GM12875 (cell line): ENCODE measurements at regions not wholly inside any gene's neighbourhood (a gene's known extent, or its start where the extent isn't known, plus 50 kb on each side); places are given as distances from the start of the nearest gene placed in this dataset.

Source experiments
- H3K4me3 ChIP-seq: one replicate; pipeline ENCODE4 v1.5.1; 2011; ENCODE audit warnings: low read depth, low read length, control low read depth
- CTCF ChIP-seq: IDR thresholded peaks from 2 replicates; pipeline ENCODE4 v1.5.1; 2011; ENCODE audit warnings: low read depth, mild to moderate bottlenecking, control low read depth, inconsistent platforms, low read length, moderate library complexity, borderline replicate concordance; ENCODE audit not compliant: insufficient read depth

GRCh38 chr7:17490825-17491224 is 192.4 kb downstream of the AHR start:
- no peak for TF ChIP-seq CTCF
- H3K4me3 ChIP-seq: no peak overlapping the region

GRCh38 chr7:17492437-17492836 is 194.0 kb downstream of the AHR start:
- H3K4me3 ChIP-seq: no peak overlapping the region
- no peak for TF ChIP-seq CTCF

- no peak overlapping the region for H3K4me3 ChIP-seq
- no peak for TF ChIP-seq CTCF
These were observed 195.0 kb downstream of the AHR start for GRCh38 chr7:17493446-17493845.

- no peak overlapping the region for H3K4me3 ChIP-seq
- TF ChIP-seq CTCF: no peak
These were observed 197.4 kb downstream of the AHR start for GRCh38 chr7:17495655-17496394.

- H3K4me3 ChIP-seq: no peak overlapping the region
- TF ChIP-seq CTCF: no peak
These were observed 198.7 kb downstream of the AHR start for GRCh38 chr7:17497136-17497535.

GRCh38 chr7:17497549-17498167 is 199.2 kb downstream of the AHR start:
- no peak overlapping the region for H3K4me3 ChIP-seq
- TF ChIP-seq CTCF: no peak

GRCh38 chr7:17498230-17498629 is 199.8 kb downstream of the AHR start:
- no peak overlapping the region for H3K4me3 ChIP-seq
- TF ChIP-seq CTCF: no peak
